ENCODE measurements at regions not wholly inside any gene's neighbourhood (a gene's known extent, or its start where the extent isn't known, plus 50 kb on each side); places are given as distances from the start of the nearest gene placed in this dataset.

DNA sequence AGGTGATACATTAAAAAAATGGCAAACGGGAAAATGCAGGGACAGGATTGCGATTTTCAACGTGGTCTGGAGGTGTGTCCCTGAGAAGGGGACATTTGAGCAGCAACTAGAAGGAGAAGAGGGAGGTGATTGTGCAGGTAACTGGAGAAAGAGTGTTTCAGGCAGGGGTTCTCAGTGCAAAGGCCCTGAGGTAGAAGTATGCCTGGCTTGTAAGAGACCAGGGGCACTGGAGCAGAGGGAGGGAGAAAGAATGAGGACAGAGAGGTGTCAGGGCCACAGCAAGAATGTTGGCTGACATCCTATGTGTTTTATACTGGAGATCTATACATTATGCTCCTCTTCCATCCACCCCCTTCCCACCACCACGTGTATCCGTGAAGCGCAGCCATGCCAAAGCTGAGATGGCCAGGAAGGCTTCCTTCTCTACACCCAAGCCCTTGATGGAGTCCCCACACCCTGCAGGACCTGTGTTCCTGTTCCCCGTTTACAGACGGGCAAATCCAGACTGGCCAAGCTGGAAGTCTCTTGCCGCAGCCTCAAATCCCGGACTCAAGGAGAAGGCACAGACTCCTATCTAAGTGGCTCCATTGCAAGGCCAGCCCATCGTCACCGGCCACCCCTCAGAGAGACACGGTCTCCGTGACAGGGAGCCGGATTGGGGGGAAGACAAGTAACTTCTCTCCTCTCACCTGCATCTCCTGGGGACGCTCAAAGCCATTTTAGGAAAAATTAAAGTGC is 416.1 kb downstream of the MN1 start:
- no peaks in the 10 kb centered on the region for H3K4me1 ChIP-seq (ENCODE audit: control insufficient read depth in 2 of 3, insufficient read depth in 2 of 3, low read depth in 1 of 3, low read length in 3 of 3)
- no peaks in the 10 kb centered on the region for H3K36me3 ChIP-seq (ENCODE audit: control insufficient read depth in 2 of 3, insufficient read depth in 3 of 3, low read length in 3 of 3)
- TF ChIP-seq, protein P1, sequence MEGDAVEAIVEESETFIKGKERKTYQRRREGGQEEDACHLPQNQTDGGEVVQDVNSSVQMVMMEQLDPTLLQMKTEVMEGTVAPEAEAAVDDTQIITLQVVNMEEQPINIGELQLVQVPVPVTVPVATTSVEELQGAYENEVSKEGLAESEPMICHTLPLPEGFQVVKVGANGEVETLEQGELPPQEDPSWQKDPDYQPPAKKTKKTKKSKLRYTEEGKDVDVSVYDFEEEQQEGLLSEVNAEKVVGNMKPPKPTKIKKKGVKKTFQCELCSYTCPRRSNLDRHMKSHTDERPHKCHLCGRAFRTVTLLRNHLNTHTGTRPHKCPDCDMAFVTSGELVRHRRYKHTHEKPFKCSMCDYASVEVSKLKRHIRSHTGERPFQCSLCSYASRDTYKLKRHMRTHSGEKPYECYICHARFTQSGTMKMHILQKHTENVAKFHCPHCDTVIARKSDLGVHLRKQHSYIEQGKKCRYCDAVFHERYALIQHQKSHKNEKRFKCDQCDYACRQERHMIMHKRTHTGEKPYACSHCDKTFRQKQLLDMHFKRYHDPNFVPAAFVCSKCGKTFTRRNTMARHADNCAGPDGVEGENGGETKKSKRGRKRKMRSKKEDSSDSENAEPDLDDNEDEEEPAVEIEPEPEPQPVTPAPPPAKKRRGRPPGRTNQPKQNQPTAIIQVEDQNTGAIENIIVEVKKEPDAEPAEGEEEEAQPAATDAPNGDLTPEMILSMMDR (IDR thresholded peaks at IDR 0.05; ENCODE audit: borderline replicate concordance, extremely low read depth, insufficient read depth): no peak
- H3K27ac ChIP-seq (ENCODE audit: low read depth in 2 of 2, low read length in 2 of 2): no peak overlapping the region
- no peak overlapping the region for H3K4me3 ChIP-seq (ENCODE audit: low read length in 3 of 3)
- intact Hi-C loops (cut with DNase I): no loop called here
- no peak for FAIRE-seq
- H3K9ac ChIP-seq (ENCODE audit: low read length in 3 of 3): no peak overlapping the region
- H3K27me3 ChIP-seq (ENCODE audit: control insufficient read depth, insufficient read depth, low read length): no peaks in the 10 kb centered on the region
- peak in 1 of 5 donors; percentile 23 for DNase-seq
- H3K9me3 ChIP-seq (ENCODE audit: control insufficient read depth in 2 of 3, insufficient read depth in 1 of 3, low read length in 3 of 3): no peaks in the 10 kb centered on the region

DNA sequence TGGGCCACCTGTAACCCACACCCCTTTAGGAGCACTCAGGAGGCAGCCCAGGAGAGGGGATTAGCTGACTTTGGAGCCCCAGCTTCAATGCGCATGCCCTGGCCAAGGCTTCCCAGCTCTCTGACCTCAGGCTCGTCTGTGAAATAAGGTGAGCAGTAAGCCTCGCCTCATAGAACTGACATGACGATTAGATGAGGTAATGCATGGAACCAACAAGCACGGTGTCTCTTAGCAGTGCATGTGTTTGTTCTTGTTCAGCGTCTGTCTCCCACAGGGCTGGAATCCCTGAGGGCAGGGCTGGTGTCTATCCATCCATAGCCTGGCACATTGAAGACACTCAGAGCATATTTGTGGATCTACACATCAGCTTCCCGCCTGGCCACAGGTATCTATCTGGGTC is 415.4 kb downstream of the MN1 start:
- H3K4me1 ChIP-seq (ENCODE audit: control insufficient read depth in 2 of 3, insufficient read depth in 2 of 3, low read depth in 1 of 3, low read length in 3 of 3): no peaks in the 10 kb centered on the region
- no peaks in the 10 kb centered on the region for H3K36me3 ChIP-seq (ENCODE audit: control insufficient read depth in 2 of 3, insufficient read depth in 3 of 3, low read length in 3 of 3)
- FAIRE-seq: no peak
- TF ChIP-seq, protein P1 (IDR thresholded peaks at IDR 0.05; ENCODE audit: borderline replicate concordance, extremely low read depth, insufficient read depth): no peak
- intact Hi-C loops (cut with DNase I): no loop called here
- no peaks in the 10 kb centered on the region for H3K9me3 ChIP-seq (ENCODE audit: control insufficient read depth in 2 of 3, insufficient read depth in 1 of 3, low read length in 3 of 3)
- DNase-seq: peak in 3 of 5 donors; percentile 28 to 37 (median 34)
- H3K4me3 ChIP-seq (ENCODE audit: low read length in 3 of 3): no peak overlapping the region
- no peak overlapping the region for H3K9ac ChIP-seq (ENCODE audit: low read length in 3 of 3)
- no peaks in the 10 kb centered on the region for H3K27me3 ChIP-seq (ENCODE audit: control insufficient read depth, insufficient read depth, low read length)
- no peak overlapping the region for H3K27ac ChIP-seq (ENCODE audit: low read depth in 2 of 2, low read length in 2 of 2)

DNA sequence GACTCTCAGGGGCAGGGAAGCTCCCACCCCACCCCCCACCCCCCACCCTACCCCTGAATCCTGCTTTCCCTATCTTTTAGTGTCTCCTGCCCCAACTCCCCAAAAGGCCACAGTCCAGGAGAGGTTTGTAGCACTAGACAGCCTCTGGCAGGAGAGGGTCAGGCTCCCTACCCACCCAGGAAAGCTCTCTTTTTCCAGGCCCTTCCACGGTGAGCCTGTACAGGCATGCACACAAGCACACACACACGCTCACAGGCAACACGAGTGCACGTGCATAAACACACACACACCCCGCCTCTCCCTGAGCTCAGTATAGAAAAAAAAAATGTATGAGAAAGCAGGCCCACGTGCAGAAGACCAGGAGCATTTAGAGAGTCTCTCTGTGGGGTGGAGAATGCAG is 414.0 kb downstream of the MN1 start:
- Histone ChIP-seq H3K9ac (ENCODE audit: low read length in 3 of 3) (no peak overlapping the region), H3K9me3 (ENCODE audit: control insufficient read depth in 2 of 3, insufficient read depth in 1 of 3, low read length in 3 of 3) (no peaks in the 10 kb centered on the region), H3K4me3 (ENCODE audit: low read length in 3 of 3) (no peak overlapping the region), H3K27ac (ENCODE audit: low read depth in 2 of 2, low read length in 2 of 2) (no peak overlapping the region), H3K27me3 (ENCODE audit: control insufficient read depth, insufficient read depth, low read length) (no peaks in the 10 kb centered on the region), H3K4me1 (ENCODE audit: control insufficient read depth in 2 of 3, insufficient read depth in 2 of 3, low read depth in 1 of 3, low read length in 3 of 3) (no peaks in the 10 kb centered on the region), H3K36me3 (ENCODE audit: control insufficient read depth in 2 of 3, insufficient read depth in 3 of 3, low read length in 3 of 3) (no peaks in the 10 kb centered on the region)
- TF ChIP-seq, protein P1 (IDR thresholded peaks at IDR 0.05; ENCODE audit: borderline replicate concordance, extremely low read depth, insufficient read depth): no peak
- intact Hi-C loops (cut with DNase I): no loop called here
- DNase-seq (peak in 1 of 5 donors; percentile 16), FAIRE-seq (no peak)

All from kidney (tissue), 13 donors.